Endothelial cell of umbilical vein (primary cell): ENCODE measurements at regions not wholly inside any gene's neighbourhood (a gene's known extent, or its start where the extent isn't known, plus 50 kb on each side); places are given as distances from the start of the nearest gene placed in this dataset.
"Not testable (repeated sequence)": the region's sequence is repeated elsewhere in the genome, so short reads cannot be mapped to it uniquely, and the experiment has no call there.

ENCODE experiments used
- EZH2 ChIP-seq: IDR thresholded peaks from 2 replicates; pipeline ENCODE4 v1.6.1; 2012; ENCODE audit warnings: borderline replicate concordance, low read depth, mild to moderate bottlenecking, moderate library complexity, low read length, inconsistent platforms; ENCODE audit not compliant: severe bottlenecking
- FOS ChIP-seq: IDR thresholded peaks from 2 replicates; pipeline ENCODE4 v1.6.1; 2011; ENCODE audit warnings: mild to moderate bottlenecking, low read length, moderate library complexity, borderline replicate concordance; ENCODE audit not compliant: insufficient read depth
- GATA2 ChIP-seq: IDR thresholded peaks from 2 replicates; pipeline ENCODE4 v1.7.0; 2011; ENCODE audit warnings: low read depth, mild to moderate bottlenecking, moderate library complexity, mixed read lengths, low read length; ENCODE audit not compliant: insufficient read length, insufficient read depth
- JUN ChIP-seq: IDR thresholded peaks from 2 replicates; pipeline ENCODE4 v1.6.1; 2011; ENCODE audit warnings: borderline replicate concordance, low read depth; ENCODE audit not compliant: insufficient read length, insufficient read depth
- MYC ChIP-seq: IDR thresholded peaks from one replicate; pipeline ENCODE4 v1.6.1; 2011; ENCODE audit warnings: mild to moderate bottlenecking, low read depth, low read length
- POLR2A ChIP-seq: IDR thresholded peaks from 2 replicates; pipeline ENCODE4 v1.6.1; 2012; ENCODE audit warnings: low read depth, mild to moderate bottlenecking, control low read depth, low read length
- POLR2AphosphoS5 ChIP-seq: IDR thresholded peaks from 2 replicates; pipeline ENCODE4 v1.6.1; 2012; ENCODE audit warnings: low read depth, mild to moderate bottlenecking, control low read depth, low read length, moderate library complexity; ENCODE audit not compliant: insufficient read depth
- TF ChIP-seq, protein P1 (sequence below), 2 donors: IDR thresholded peaks; 1 replicate in 1 of 2; 2 replicates in 1 of 2; pipeline ENCODE4 v1.5.1; 2011; ENCODE audit warnings: low read length in 2 of 2, mild to moderate bottlenecking in 2 of 2, moderate library complexity in 2 of 2, control low read depth in 1 of 2, inconsistent platforms in 1 of 2, low read depth in 1 of 2; ENCODE audit not compliant: insufficient read depth in 1 of 2; ENCODE audit errors: extremely low read depth in 1 of 2
- TF ChIP-seq, protein P2 (sequence below): IDR thresholded peaks from 2 replicates; pipeline ENCODE4 v1.6.1; 2011; ENCODE audit not compliant: insufficient read depth, insufficient read length

DNA sequence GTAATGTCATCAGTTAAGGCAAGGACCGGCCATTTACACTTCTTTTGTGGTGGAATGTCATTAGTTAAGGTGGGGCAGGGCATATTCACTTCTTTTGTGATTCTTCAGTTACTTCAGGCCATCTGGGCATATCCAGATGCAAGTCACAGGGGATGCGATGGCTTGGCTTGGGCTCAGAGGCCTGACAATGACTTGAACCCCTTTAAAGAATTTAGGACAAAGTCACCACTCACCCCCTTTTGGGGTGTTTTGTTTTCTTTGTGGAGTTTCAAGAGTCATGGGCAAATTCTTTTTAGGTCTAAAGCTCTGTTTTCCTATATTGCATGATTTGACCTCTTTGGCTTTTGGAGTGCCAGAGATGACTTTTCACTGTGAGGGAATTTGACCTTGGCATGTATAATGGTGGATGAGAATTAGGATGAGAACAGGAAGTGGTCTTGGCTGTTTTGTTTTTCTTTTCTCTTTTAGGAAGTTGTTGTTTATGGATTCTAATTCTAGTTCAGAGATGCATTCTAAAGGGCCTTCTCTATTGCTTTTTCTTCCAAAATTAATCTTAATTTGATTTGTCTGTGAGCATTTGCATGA is 385.3 kb downstream of the KIF20B start:
- TF ChIP-seq, protein P1, sequence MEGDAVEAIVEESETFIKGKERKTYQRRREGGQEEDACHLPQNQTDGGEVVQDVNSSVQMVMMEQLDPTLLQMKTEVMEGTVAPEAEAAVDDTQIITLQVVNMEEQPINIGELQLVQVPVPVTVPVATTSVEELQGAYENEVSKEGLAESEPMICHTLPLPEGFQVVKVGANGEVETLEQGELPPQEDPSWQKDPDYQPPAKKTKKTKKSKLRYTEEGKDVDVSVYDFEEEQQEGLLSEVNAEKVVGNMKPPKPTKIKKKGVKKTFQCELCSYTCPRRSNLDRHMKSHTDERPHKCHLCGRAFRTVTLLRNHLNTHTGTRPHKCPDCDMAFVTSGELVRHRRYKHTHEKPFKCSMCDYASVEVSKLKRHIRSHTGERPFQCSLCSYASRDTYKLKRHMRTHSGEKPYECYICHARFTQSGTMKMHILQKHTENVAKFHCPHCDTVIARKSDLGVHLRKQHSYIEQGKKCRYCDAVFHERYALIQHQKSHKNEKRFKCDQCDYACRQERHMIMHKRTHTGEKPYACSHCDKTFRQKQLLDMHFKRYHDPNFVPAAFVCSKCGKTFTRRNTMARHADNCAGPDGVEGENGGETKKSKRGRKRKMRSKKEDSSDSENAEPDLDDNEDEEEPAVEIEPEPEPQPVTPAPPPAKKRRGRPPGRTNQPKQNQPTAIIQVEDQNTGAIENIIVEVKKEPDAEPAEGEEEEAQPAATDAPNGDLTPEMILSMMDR (IDR thresholded peaks at IDR 0.05; ENCODE audit: extremely low read depth in 1 of 2, insufficient read depth in 1 of 2, low read depth in 1 of 2, low read length in 2 of 2), result not testable (repeated sequence)
- not testable (repeated sequence) for TF ChIP-seq POLR2A, POLR2AphosphoS5, EZH2, JUN, FOS, MYC, GATA2
- TF ChIP-seq, protein P2, sequence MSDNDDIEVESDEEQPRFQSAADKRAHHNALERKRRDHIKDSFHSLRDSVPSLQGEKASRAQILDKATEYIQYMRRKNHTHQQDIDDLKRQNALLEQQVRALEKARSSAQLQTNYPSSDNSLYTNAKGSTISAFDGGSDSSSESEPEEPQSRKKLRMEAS, result not testable (repeated sequence)
